Tibial nerve (tissue), 3 donors: ENCODE measurements at regions not wholly inside any gene's neighbourhood (a gene's known extent, or its start where the extent isn't known, plus 50 kb on each side); places are given as distances from the start of the nearest gene placed in this dataset.

Experiments used
- CTCF ChIP-seq, 5 experiments: fragments of 200-600 bp in 3 of 5; fragments of 450-650 bp in 2 of 5; sonication (generic) in 3 of 5; IDR thresholded peaks; one replicate each; pipeline ENCODE4 v1.5.1; 2016 to 2019; ENCODE audit warnings: antibody characterized with exemption in 5 of 5, mild to moderate bottlenecking in 3 of 5, moderate library complexity in 2 of 5
- POLR2A ChIP-seq, 2 donors: fragments of 450-650 bp; IDR thresholded peaks; one replicate each; pipeline ENCODE4 v1.6.1; 2017; ENCODE audit warnings: antibody characterized with exemption in 2 of 2, mild to moderate bottlenecking in 2 of 2, moderate library complexity in 2 of 2

GRCh38 chr1:83015163-83015562 is 983.8 kb downstream of the TTLL7 start:
- TF ChIP-seq CTCF (IDR thresholded peaks at IDR 0.05) = no peak
- TF ChIP-seq POLR2A (IDR thresholded peaks at IDR 0.05) = no peak
